GM10266 (cell line): ENCODE measurements at regions not wholly inside any gene's neighbourhood (a gene's known extent, or its start where the extent isn't known, plus 50 kb on each side); places are given as distances from the start of the nearest gene placed in this dataset.

Experiments used
- DNase-seq: peaks from one replicate; pipeline ENCODE4 v3.0.0; 2012; ENCODE audit errors: extremely low spot score
- TF ChIP-seq, protein P1 (sequence below): IDR thresholded peaks from 2 replicates; pipeline ENCODE4 v1.5.1; 2012; ENCODE audit warnings: mild to moderate bottlenecking, low read depth; ENCODE audit not compliant: control insufficient read depth, insufficient read depth; ENCODE audit errors: missing control alignments

DNA sequence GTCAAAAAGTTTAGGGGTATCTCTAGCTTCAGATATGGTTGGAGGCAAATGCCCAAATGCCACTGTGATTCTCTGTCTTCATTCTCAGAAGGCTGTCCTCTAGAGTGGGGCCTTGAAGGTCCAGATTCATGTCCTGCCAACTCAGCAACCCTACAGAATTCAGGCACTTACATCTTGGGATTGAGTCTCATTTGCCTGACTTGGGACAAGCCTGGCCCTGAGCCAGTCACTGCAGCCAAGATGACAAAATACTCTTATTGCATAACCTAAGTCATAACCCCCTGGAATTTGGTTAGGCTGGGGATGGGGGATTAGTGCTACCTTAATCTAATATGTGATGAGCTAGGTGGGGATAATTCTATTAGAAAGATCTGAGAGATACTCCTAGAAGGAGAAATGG is 100.5 kb downstream of the AREG start:
- no peak for DNase-seq
- TF ChIP-seq, protein P1, sequence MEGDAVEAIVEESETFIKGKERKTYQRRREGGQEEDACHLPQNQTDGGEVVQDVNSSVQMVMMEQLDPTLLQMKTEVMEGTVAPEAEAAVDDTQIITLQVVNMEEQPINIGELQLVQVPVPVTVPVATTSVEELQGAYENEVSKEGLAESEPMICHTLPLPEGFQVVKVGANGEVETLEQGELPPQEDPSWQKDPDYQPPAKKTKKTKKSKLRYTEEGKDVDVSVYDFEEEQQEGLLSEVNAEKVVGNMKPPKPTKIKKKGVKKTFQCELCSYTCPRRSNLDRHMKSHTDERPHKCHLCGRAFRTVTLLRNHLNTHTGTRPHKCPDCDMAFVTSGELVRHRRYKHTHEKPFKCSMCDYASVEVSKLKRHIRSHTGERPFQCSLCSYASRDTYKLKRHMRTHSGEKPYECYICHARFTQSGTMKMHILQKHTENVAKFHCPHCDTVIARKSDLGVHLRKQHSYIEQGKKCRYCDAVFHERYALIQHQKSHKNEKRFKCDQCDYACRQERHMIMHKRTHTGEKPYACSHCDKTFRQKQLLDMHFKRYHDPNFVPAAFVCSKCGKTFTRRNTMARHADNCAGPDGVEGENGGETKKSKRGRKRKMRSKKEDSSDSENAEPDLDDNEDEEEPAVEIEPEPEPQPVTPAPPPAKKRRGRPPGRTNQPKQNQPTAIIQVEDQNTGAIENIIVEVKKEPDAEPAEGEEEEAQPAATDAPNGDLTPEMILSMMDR, result no peak

DNA sequence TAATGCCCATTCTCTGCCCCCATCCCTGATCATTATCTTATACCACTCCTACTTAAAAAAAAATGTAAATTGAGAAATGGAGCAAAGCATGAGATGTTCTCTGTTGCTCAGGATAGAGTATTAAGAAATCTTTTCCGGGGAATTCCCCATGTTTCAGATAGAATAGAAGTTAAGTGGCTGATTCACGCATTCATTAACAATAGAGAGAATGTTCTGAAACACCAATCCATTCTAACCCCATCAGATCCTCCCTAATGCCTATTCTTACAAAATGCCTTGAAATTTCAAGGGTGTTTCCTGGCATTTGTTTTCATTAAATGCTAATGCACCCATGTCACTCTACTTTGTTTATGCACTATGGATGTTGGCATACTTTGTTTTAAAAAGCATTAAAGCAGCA is 101.1 kb downstream of the AREG start:
- TF ChIP-seq, protein P1, result no peak
- no peak for DNase-seq

DNA sequence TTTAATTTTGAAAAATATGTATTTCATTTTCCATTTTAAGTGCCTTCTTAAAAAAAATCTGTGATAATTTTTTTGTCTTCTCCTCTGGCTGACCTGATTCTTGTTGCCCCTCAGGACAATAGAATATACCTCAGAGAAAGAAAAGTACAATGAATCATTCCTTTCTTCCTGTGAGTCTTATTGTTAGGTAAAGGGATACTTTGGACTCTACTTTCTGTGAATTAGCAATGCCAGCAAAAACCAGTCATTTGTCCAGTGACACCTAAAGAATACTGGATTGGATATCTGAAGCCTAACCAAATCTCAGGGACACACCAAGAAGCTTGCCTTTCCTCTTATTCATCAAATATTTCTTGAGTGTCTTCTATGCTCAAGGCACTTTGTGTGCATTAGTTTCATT is 102.1 kb downstream of the AREG start:
- TF ChIP-seq, protein P1, result no peak
- no peak for DNase-seq

DNA sequence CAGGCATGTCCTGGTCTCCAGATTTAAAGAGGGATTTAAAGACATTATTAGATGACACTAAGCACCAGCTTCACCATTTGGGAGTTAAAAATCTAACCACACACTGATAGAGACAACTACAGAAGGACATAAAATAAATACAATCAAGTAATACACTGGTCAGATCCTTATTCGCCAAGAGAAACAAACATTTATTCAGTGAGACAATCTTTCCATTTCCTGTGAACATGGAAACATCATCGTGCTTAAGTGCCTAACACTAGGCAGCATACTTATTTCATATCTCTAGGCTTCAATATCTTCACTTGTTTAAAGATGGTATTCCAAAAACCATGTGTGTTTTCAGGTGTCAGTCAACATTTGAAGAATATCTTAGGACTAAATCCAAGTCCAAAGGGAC is 103.6 kb downstream of the AREG start:
- TF ChIP-seq, protein P1, result no peak
- no peak for DNase-seq

DNA sequence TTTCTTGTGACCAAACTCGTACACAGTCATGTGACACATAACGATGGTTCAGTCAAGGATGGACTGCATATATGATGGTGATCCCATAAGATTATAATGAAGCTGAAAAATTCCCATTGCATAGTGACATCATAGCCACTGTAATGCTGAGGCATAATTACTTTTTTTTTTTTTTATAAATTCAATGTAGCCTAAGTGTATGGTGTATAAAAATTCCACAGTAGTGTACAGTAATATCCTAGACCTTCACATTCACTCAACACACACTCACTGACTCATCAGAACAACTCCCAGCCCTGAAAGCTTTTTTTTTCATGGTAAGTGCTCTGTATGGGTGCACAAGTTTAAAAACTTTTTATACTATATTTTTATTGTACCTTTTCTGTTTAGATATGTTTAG is 105.0 kb downstream of the AREG start:
- no peak for DNase-seq

DNA sequence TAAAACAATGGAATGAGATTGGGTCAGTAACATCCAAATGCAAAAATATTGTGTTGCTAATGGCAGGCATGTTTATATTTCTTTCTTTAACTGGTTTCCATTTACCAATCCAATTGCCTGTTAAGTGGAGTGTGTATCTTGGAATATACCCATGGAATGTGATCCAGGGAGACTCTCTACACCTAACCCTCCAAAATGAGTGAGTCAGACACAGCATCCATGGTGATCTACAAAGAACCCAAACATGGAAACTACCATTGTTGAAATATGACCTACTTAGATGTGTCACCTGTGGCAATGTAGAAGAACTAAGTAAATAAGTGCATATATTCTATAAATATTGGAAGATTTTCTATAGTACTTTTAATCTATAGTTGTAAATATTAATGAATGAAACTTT is 110.3 kb downstream of the AREG start:
- TF ChIP-seq, protein P1, result no peak
- no peak for DNase-seq

More for the DNA sequence above, 105.0 kb downstream of the AREG start:
- TF ChIP-seq, protein P1, result no peak

DNA sequence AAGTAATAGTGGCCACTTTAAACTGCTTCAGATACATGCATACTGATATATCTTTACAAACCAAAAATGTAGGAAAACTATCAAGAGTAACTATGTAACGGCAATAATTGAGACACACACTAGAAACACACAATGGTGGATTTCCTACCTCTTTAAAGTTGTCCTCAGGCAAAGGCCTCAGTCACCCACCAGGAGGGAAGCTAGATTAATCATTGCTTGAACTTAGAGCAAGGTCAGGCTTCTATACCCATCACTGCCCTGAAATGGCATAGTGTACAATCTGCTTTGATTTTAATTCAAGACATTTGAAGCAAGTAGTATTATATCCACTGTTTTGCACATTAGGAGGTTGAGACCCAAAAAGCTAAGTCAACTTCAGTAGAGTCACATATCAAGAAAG is 110.9 kb downstream of the AREG start:
- DNase-seq, result no peak
- TF ChIP-seq, protein P1, result no peak
